Neural progenitor cell (in vitro differentiated cells): ENCODE measurements at regions not wholly inside any gene's neighbourhood (a gene's known extent, or its start where the extent isn't known, plus 50 kb on each side); places are given as distances from the start of the nearest gene placed in this dataset.

ENCODE experiments used
- EZH2 ChIP-seq: fragments of 200-600 bp; sonication (generic); IDR thresholded peaks from 2 replicates; pipeline ENCODE4 v1.6.1; 2017; ENCODE audit warnings: antibody characterized with exemption, mild to moderate bottlenecking, moderate library complexity
- TF ChIP-seq, protein P1 (sequence below): fragments of 200-600 bp; sonication (generic); IDR thresholded peaks from 2 replicates; pipeline ENCODE4 v1.5.1; 2017; ENCODE audit warnings: antibody characterized with exemption, mild to moderate bottlenecking

DNA sequence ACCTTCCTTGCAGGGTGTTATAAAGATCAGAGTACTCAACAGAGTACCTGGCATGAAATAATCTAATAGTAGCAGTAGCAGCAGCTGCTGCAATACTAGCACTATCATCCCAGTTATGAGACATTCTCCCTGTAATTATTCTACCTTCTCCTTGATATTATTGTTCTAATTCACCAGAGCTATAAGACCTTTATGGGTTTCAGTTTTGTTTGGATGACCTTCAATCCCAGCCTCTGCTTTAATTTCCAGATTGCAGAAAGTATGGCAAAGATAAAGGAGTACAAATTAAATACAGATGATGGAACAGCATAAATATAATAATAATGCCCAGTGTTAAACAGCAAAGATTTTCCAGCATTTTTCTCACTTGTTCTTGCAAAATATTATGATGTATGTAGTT lies 150.5 kb upstream of the MYLIP start:
- no peak for TF ChIP-seq EZH2
- TF ChIP-seq, protein P1, sequence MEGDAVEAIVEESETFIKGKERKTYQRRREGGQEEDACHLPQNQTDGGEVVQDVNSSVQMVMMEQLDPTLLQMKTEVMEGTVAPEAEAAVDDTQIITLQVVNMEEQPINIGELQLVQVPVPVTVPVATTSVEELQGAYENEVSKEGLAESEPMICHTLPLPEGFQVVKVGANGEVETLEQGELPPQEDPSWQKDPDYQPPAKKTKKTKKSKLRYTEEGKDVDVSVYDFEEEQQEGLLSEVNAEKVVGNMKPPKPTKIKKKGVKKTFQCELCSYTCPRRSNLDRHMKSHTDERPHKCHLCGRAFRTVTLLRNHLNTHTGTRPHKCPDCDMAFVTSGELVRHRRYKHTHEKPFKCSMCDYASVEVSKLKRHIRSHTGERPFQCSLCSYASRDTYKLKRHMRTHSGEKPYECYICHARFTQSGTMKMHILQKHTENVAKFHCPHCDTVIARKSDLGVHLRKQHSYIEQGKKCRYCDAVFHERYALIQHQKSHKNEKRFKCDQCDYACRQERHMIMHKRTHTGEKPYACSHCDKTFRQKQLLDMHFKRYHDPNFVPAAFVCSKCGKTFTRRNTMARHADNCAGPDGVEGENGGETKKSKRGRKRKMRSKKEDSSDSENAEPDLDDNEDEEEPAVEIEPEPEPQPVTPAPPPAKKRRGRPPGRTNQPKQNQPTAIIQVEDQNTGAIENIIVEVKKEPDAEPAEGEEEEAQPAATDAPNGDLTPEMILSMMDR: no peak
